Lower leg skin (tissue), 3 donors: ENCODE measurements at regions not wholly inside any gene's neighbourhood (a gene's known extent, or its start where the extent isn't known, plus 50 kb on each side); places are given as distances from the start of the nearest gene placed in this dataset.

Source experiments
- CTCF ChIP-seq, 3 donors: fragments of 450-650 bp; IDR thresholded peaks; one replicate each; pipeline ENCODE4 v1.5.1; 2016; ENCODE audit warnings: antibody characterized with exemption in 3 of 3, mild to moderate bottlenecking in 3 of 3, moderate library complexity in 2 of 3
- POLR2A ChIP-seq, 2 donors: fragments of 450-650 bp; IDR thresholded peaks; one replicate each; pipeline ENCODE4 v1.6.1; 2016 to 2017; ENCODE audit warnings: antibody characterized with exemption in 2 of 2, mild to moderate bottlenecking in 1 of 2, moderate library complexity in 1 of 2

GRCh38 chr2:36271266-36271665 lies 84.3 kb upstream of the CRIM1 start:
- no peak for TF ChIP-seq CTCF (IDR thresholded peaks at IDR 0.05)
- no peak for TF ChIP-seq POLR2A (IDR thresholded peaks at IDR 0.05)
